ENCODE measurements at regions not wholly inside any gene's neighbourhood (a gene's known extent, or its start where the extent isn't known, plus 50 kb on each side); places are given as distances from the start of the nearest gene placed in this dataset.

DNA sequence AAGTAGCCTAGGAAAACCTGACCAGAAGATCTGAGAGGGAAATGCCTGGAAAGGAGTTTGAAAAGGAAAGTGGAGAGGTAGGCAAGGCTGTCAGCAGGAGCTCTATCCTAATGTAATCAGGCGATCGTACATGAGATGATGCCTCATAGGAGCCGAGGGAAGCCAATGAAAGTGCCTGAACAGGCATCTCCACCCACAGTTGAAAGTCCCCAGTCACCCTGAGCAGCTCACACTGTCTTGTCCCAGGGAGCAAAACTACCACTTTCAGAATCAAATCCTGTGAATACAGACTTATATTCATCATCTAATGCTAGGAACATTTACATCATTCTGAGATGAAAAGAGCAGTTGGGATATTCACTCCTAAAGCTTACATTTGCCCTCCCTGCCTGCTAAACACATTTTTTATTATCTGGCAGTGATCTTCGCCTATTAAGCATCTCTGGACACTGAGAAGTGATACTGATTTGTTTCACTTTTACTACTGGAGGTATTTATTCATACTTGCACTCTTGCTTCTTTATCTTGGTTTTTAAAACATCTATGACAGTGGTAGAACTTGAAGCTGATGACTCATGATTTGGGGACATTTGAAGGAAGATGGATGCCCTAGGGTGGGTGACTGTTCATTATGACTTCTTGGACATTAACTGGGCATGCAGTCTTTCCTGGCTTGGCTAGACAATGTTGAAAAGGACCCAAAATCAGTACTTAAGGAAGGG lies 221.6 kb downstream of the SEC16B start:
- intact Hi-C loops (cut with DNase I; ENCODE audit: low total_unique reads) = no loop called here
- Histone ChIP-seq H3K27ac (no peak overlapping the region), H3K27me3 (no peaks in the 10 kb centered on the region), H3K9me3 (no peaks in the 10 kb centered on the region), H3K4me1 (no peaks in the 10 kb centered on the region), H3K36me3 (no peaks in the 10 kb centered on the region), H3K4me3 (no peak overlapping the region)
- TF ChIP-seq POLR2AphosphoS5 (IDR thresholded peaks at IDR 0.05) (no peak), POLR2A (IDR thresholded peaks at IDR 0.05) (no peak), EP300 (IDR thresholded peaks at IDR 0.05) (no peak)
- TF ChIP-seq, protein P1, sequence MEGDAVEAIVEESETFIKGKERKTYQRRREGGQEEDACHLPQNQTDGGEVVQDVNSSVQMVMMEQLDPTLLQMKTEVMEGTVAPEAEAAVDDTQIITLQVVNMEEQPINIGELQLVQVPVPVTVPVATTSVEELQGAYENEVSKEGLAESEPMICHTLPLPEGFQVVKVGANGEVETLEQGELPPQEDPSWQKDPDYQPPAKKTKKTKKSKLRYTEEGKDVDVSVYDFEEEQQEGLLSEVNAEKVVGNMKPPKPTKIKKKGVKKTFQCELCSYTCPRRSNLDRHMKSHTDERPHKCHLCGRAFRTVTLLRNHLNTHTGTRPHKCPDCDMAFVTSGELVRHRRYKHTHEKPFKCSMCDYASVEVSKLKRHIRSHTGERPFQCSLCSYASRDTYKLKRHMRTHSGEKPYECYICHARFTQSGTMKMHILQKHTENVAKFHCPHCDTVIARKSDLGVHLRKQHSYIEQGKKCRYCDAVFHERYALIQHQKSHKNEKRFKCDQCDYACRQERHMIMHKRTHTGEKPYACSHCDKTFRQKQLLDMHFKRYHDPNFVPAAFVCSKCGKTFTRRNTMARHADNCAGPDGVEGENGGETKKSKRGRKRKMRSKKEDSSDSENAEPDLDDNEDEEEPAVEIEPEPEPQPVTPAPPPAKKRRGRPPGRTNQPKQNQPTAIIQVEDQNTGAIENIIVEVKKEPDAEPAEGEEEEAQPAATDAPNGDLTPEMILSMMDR (IDR thresholded peaks at IDR 0.05) = no peak
- no peak for DNase-seq
- WGBS, 5 donors = 82 to 88% (median 85%) methylated on average over 4 of the region's 4 CpGs

DNA sequence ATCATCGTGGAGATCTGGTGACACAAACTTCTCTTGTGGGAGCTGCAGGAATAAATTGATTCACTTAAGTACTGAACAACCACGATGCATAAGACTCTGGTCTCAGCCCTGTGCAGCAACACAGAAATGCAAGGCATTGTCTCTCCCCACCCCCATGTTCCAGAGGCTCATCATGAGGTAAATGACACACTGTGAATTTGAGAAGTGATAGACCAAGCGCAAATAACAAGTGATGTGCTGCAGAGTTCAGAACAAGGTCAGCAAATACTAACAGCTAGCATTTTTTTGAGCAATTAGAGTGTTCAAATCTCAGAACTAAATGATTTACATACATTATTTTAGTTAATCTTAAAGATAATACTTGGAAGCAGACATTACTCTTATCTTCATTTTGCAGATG lies 223.7 kb downstream of the SEC16B start:
- Histone ChIP-seq H3K27me3 (no peaks in the 10 kb centered on the region), H3K4me1 (no peaks in the 10 kb centered on the region), H3K9me3 (no peaks in the 10 kb centered on the region), H3K27ac (no peak overlapping the region), H3K36me3 (no peaks in the 10 kb centered on the region), H3K4me3 (no peak overlapping the region)
- WGBS, 5 donors = 60 to 80% (median 69%) methylated on average over 3 of the region's 3 CpGs
- intact Hi-C loops (cut with DNase I; ENCODE audit: low total_unique reads) = no loop called here
- no peak for TF ChIP-seq EP300 (IDR thresholded peaks at IDR 0.05)
- TF ChIP-seq, protein P1 (IDR thresholded peaks at IDR 0.05) = no peak
- no peak for TF ChIP-seq POLR2AphosphoS5 (IDR thresholded peaks at IDR 0.05)
- TF ChIP-seq POLR2A (IDR thresholded peaks at IDR 0.05) = no peak
- DNase-seq = no peak

DNA sequence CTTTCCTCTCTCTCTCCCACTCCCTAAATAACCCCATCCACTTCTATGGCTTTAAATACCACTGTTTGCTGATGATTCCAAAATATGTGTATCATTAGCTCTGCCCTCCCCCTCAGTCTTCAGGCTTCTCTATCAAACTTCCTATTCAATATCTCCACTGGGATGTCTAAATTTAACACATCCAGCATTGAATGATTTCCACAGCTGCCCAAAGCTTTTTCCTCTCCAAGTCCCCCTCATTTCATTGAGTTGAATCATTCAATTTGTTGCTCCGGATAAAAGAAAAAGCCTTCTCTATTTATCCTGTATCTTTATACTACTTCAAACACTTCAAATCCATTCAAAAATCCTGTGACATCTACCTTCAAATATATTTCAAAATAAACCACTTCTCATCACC lies 225.0 kb downstream of the SEC16B start:
- Histone ChIP-seq H3K27ac (no peak overlapping the region), H3K27me3 (no peaks in the 10 kb centered on the region), H3K36me3 (no peaks in the 10 kb centered on the region), H3K4me3 (no peak overlapping the region), H3K9me3 (no peaks in the 10 kb centered on the region), H3K4me1 (no peaks in the 10 kb centered on the region)
- 67 to 98% (median 88%) methylated on average over 1 of the region's 1 CpG for WGBS, 5 donors
- intact Hi-C loops (cut with DNase I; ENCODE audit: low total_unique reads) = no loop called here
- TF ChIP-seq POLR2A (IDR thresholded peaks at IDR 0.05) (no peak), POLR2AphosphoS5 (IDR thresholded peaks at IDR 0.05) (no peak), EP300 (IDR thresholded peaks at IDR 0.05) (no peak)
- TF ChIP-seq, protein P1 (IDR thresholded peaks at IDR 0.05) = no peak
- DNase-seq = no peak

DNA sequence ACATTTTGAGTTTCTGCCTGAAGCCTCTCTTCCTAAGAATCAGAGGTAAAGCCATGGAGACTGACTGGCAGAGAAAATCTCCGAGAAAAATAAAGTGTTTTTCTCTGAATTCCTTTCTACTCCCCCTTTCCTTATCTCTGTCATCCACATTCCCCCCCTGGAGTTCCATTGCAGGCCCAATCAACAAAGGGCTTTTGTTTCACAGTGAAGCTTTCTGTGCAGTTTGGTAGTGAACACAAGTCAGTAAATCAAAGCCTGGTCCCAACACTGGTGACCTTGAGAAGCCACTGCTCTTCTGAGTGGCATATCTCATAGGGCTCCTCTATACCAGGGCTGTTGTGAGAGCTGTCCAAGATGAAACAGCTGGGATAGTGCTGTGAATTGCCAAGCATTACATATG lies 228.4 kb downstream of the SEC16B start:
- Histone ChIP-seq H3K9me3 (no peaks in the 10 kb centered on the region), H3K27ac (no peak overlapping the region), H3K4me3 (no peak overlapping the region), H3K36me3 (no peaks in the 10 kb centered on the region), H3K27me3 (no peaks in the 10 kb centered on the region), H3K4me1 (no peaks in the 10 kb centered on the region)
- intact Hi-C loops (cut with DNase I; ENCODE audit: low total_unique reads) = no loop called here
- TF ChIP-seq, protein P1 (IDR thresholded peaks at IDR 0.05) = no peak
- TF ChIP-seq POLR2A (IDR thresholded peaks at IDR 0.05) (no peak), POLR2AphosphoS5 (IDR thresholded peaks at IDR 0.05) (no peak), EP300 (IDR thresholded peaks at IDR 0.05) (no peak)
- no peak for DNase-seq
- WGBS, 5 donors = 12 to 38% (median 24%) methylated on average over 1 of the region's 1 CpG
